Panc1 (cell line): ENCODE measurements at regions not wholly inside any gene's neighbourhood (a gene's known extent, or its start where the extent isn't known, plus 50 kb on each side); places are given as distances from the start of the nearest gene placed in this dataset.

Experiments used
- CTCF ChIP-seq: fragments of 450-650 bp; IDR thresholded peaks from 2 replicates; pipeline ENCODE4 v1.5.1; 2017; ENCODE audit warnings: mild to moderate bottlenecking
- POLR2AphosphoS5 ChIP-seq: IDR thresholded peaks from 2 replicates; pipeline ENCODE4 v1.6.1; 2012; ENCODE audit warnings: mild to moderate bottlenecking, low read depth, low read length, moderate library complexity
- SIN3A ChIP-seq: IDR thresholded peaks from 2 replicates; pipeline ENCODE4 v1.6.1; 2012; ENCODE audit warnings: low read depth, mild to moderate bottlenecking, low read length, moderate library complexity, borderline replicate concordance; ENCODE audit not compliant: insufficient read depth
- TCF7L2 ChIP-seq: IDR thresholded peaks from 2 replicates; pipeline ENCODE4 v1.6.1; 2011; ENCODE audit warnings: mild to moderate bottlenecking, low read depth, low read length, inconsistent platforms
- TF ChIP-seq, protein P1 (sequence below), 2 experiments: IDR thresholded peaks; 2 replicates each; pipeline ENCODE4 v1.6.1; 2011 to 2012; ENCODE audit warnings: low read depth in 2 of 2, control low read depth in 1 of 2, low read length in 1 of 2, mild to moderate bottlenecking in 1 of 2, moderate library complexity in 1 of 2; ENCODE audit not compliant: insufficient read depth in 1 of 2

DNA sequence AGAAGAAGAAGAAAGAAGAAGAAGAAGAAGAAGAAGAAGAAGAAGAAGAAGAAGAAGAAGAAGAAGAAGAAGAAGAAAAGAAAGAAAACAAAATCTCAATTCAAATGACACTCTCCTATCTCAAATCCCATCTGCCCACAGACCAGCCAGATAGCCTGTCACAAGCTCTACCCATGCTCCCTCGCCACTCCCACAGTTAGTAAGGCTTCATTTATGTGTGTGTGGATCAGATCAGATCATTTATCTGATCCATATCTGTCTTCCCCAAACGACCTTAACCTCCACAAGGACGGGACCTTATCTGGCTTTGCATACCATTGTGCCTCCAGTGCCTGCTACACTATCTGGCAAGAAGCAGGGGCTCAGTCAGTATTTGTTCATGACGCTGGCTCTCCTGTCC, 81.9 kb upstream of the RREB1 start:
- no peak for TF ChIP-seq CTCF
- TF ChIP-seq, protein P1, sequence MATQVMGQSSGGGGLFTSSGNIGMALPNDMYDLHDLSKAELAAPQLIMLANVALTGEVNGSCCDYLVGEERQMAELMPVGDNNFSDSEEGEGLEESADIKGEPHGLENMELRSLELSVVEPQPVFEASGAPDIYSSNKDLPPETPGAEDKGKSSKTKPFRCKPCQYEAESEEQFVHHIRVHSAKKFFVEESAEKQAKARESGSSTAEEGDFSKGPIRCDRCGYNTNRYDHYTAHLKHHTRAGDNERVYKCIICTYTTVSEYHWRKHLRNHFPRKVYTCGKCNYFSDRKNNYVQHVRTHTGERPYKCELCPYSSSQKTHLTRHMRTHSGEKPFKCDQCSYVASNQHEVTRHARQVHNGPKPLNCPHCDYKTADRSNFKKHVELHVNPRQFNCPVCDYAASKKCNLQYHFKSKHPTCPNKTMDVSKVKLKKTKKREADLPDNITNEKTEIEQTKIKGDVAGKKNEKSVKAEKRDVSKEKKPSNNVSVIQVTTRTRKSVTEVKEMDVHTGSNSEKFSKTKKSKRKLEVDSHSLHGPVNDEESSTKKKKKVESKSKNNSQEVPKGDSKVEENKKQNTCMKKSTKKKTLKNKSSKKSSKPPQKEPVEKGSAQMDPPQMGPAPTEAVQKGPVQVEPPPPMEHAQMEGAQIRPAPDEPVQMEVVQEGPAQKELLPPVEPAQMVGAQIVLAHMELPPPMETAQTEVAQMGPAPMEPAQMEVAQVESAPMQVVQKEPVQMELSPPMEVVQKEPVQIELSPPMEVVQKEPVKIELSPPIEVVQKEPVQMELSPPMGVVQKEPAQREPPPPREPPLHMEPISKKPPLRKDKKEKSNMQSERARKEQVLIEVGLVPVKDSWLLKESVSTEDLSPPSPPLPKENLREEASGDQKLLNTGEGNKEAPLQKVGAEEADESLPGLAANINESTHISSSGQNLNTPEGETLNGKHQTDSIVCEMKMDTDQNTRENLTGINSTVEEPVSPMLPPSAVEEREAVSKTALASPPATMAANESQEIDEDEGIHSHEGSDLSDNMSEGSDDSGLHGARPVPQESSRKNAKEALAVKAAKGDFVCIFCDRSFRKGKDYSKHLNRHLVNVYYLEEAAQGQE (IDR thresholded peaks at IDR 0.05; ENCODE audit: insufficient read depth in 1 of 2, low read depth in 2 of 2, low read length in 1 of 2), result no peak
- no peak for TF ChIP-seq SIN3A
- TF ChIP-seq POLR2AphosphoS5, result no peak
- no peak for TF ChIP-seq TCF7L2
